GM21390 (cell line): ENCODE measurements at regions not wholly inside any gene's neighbourhood (a gene's known extent, or its start where the extent isn't known, plus 50 kb on each side); places are given as distances from the start of the nearest gene placed in this dataset.

Experiments used
- ATAC-seq: cut with Tn5 transposase; IDR thresholded peaks from one replicate; pipeline ENCODE4 v1.9.1; 2021; ENCODE audit not compliant: unreplicated experiment

DNA sequence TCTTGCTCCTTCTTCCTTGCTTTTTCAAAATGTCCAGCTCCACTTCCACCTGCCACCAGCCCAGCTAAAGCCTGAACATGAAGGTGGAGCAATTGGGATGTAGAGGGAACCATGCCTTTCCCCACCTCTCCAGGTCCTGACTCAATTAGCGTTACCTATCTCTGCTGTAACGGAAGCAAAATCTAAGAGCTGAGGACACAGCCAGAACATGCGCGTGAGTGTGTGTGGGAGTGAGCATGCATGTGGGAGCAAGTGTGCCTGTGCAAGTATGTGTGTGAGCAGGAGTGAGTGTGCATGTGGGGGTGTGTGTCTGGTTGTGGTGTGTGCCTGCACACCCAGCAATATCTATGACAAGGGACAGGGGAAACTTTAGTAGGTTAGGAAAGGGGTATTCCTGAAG is 364.5 kb downstream of the MID1IP1 start:
- no peak for ATAC-seq

- peak; percentile 77 for ATAC-seq
Observed at GRCh38 chrX:39167791-39168190, 366.5 kb downstream of the MID1IP1 start.

DNA sequence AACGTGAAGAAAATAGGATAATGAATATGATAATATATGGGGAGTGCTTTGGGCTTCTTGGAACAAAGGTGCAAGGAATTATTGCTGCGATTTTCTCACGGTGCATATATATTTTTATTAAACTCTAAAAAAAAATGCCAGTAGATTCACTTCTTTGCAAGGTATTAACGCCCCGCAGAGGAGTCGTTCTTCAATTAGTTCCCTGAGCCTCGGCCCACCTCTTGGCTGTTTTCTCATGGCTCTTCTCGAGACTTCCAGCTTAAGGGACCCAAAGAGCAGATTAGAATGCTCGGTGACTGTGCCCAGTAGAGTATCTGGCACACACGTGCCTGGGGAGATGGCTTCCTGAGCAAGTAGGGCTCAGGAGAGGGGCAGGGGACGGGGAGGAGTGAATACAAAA is 367.4 kb downstream of the MID1IP1 start:
- no peak for ATAC-seq

GRCh38 chrX:39169976-39170375 is 368.7 kb downstream of the MID1IP1 start:
- no peak for ATAC-seq

- ATAC-seq, result no peak
Observed at GRCh38 chrX:39170464-39170863, 369.2 kb downstream of the MID1IP1 start.

DNA sequence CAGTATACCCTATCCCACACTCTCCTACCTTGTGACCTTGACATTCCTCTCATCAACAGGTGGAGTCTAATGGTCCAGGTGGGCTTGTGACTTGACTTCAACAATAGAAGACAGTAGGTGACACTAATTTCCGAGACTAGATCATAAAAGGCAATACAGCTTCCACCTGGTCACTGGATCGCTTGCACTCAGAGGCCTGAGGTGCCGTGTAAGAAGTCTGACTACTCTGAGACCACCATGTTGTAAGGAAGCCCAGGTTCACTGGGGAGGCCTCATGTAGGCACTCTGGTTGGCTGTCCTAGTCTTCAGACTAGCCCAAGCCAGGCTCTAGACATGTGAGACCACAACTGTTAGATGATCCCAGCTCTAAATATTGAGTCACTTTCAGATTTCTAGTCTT is 370.4 kb downstream of the MID1IP1 start:
- ATAC-seq, result no peak

DNA sequence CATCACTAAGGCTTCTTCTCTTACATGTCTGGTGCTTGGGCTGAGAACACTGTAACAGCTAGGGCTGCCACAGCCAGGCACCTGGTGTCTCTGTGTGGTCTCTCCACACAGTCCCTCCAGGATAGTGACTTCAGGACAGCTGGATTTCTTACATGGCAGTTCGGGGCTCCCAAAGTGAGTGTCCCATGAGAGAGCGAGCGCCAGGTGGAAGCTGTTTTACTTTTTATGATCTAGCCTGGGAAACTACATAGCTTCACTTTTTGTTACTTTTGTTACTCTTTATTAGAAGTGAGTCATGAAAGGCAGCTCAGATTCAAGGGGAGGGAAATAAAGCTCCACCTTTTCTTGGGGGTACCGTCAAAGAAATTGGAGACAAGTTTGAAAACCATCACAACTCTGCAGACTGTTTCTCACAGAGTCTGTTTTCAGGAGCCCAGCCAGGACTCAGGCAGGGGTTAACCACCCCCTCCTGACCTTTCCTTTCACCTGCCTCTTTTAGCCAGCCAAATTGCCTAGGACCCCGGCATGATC is 373.0 kb downstream of the MID1IP1 start:
- no peak for ATAC-seq

DNA sequence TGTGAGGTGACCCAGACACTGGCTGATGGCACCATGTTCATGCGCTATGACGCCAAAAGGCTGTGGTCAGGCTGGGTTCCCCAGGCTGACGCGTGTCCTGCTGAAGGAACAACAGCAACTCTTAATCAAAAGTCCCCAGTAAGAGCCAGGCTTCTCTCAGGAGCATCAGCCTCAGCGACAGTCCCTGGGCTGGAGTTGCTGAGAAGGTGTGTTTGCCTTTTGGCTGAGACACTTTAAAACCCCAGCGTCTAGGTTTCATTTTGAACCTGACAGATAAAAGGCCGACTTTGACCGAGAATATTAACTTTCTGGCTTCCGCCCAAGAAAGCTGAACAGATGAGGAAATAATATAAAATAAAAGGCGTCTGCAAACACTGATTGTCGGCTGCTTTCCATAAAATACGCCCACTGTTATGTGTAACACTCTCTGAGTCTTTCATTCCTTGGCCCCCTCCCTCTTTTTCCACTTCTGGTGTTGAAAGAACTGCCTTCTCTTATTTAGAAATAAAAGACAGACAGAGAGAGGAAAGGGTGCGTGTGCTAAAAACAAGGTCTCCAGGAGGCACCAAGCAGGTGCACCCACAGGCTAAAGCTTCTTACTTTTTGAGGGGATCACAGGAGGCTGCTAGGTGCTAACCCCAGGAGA is 373.6 kb downstream of the MID1IP1 start:
- no peak for ATAC-seq

GRCh38 chrX:39175418-39176057 is 374.3 kb downstream of the MID1IP1 start:
- no peak for ATAC-seq

- no peak for ATAC-seq
Observed at GRCh38 chrX:39176105-39176504, 374.8 kb downstream of the MID1IP1 start.

DNA sequence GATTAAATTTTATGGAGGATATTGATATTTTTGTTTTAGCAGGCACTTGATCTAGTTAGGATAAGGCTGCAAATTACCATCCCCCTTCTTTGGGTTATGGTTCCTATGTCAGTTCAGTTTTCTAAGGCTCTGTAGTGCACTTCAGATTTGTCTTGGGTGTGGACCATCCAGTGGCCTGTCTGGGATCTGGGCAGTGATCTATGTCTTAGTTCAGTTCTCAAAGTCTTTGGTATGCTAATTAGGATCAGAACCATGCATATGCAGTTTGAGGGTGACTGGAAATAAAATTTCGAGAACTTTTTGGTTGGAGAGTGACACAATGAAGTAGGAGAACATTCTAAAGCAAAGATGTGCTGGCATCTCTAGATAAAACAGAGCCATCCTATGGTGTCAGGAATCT is 388.2 kb downstream of the MID1IP1 start:
- no peak for ATAC-seq

- ATAC-seq, result no peak
Observed at GRCh38 chrX:39194673-39195072, 393.4 kb downstream of the MID1IP1 start.

- ATAC-seq, result no peak
Observed at GRCh38 chrX:39195156-39195555, 393.9 kb downstream of the MID1IP1 start.

DNA sequence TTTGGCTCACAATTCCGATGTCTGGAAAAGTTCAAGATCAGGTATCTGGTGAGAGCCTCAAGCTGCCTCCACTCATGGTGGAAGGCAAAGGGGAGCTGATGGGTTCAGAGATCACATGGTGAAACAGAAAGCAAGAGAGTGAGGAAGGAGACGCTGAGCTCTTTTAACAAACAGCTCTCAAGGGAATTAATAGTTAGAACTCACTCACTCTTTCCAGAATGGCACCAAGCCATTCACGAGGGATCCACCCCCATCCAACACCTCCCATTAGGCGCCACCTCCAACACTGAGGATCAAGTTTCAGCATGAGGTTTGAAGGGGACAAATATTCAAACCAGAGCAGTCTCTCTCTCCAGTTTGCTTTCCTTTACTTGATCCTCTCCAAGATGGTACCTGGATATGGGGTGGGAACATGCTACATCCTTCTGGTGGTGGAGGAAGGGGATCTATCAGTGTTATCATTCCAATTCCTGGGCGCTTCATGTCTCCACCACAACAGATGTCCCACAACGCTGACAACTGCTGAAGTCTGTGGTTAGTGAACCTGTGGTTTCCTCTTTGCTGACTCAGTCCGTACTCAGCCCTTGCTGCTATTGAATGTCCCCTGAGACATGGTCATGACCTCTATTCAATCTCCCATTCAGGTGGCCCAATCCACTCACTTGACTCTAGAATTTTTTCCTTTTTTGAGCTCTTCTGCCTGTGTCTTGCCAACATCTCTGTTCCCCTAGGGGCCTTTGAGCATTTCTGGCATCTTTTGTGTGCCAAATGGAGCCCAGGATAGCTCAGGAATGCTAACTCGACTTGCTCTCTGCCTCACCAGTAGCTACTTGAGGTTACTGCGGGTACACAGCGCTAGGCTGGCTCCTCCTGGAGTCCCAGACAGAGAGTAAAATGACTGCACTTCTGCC is 395.2 kb downstream of the MID1IP1 start:
- ATAC-seq, result peak; percentile 97

- ATAC-seq, result no peak
Observed at GRCh38 chrX:39199429-39199828, 398.2 kb downstream of the MID1IP1 start.

DNA sequence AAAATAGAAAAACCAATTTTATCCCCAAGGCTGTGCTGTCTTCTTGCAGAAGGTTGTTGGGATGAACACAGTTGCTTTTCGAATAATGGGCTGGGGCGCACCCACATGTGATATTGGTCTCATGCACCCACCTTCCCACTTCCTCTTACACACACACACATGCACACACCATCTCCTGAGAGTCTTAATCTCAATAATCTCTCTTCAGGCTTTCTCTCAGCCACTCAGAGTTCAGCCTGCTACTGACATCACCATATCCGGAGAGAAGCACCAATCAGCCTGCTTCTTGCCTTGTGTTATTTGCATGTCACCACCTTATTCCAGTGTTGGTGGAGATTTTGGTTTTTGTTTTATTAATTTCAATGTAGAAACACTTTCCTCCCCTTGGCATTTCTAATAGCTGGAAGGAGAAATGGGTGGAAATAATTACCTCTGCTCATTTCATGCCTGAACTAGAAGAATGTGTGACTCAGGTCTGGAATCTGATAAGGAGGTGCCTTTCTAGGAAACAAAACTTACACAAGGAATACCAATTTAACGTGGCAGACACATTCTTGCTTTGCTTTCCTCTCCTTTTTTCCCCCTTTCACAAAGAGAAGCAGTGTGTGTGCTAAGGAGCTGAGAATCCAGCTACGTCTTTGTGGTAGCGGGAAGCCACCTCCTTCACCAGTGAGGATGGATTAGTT is 400.2 kb downstream of the MID1IP1 start:
- no peak for ATAC-seq

GRCh38 chrX:39202641-39203040 is 401.4 kb downstream of the MID1IP1 start:
- ATAC-seq, result no peak

DNA sequence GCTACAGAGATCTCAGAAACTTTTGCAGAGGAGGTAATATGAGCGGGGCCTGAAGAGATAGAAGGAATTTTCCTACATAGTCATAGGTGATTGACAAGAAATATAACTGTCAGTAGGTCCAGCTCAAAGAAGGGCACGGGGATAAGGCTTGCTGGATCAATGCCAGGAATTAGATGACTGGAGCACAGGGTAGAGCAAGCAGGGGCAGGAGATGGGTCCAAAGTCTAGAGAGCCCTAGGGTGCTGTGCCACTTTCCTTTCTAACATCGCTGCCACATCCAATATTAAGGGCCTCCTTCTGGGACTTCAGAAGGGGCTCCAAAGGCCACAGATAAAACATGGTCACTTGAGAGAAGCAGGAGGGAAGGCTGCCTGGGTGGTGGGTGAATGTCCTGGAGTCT is 402.2 kb downstream of the MID1IP1 start:
- ATAC-seq, result no peak

GRCh38 chrX:39204353-39204752 is 403.1 kb downstream of the MID1IP1 start:
- peak; percentile 10 for ATAC-seq

GRCh38 chrX:39204945-39205344 is 403.7 kb downstream of the MID1IP1 start:
- peak; percentile 60 for ATAC-seq

DNA sequence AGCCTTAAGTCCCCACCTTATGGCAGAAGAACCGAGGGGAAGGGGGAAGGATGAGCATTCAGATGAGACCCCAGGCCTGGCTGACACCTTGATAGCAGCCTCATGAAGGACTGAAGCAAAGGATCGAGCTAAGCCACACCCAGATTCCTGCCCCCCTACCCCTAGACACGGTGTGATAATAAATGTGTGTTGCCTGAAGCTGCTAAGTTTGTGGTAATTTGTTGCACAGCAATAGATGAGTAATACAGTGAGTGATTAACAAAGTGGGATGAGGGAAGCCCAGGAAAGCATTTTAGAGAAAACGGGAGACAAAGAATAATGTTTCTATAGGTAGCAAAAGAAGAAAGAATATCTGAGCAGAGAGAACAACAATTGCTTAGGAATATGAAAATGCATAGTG is 404.2 kb downstream of the MID1IP1 start:
- no peak for ATAC-seq
